IMR-90 (cell line): ENCODE measurements at regions not wholly inside any gene's neighbourhood (a gene's known extent, or its start where the extent isn't known, plus 50 kb on each side); places are given as distances from the start of the nearest gene placed in this dataset.

Experiments
- ATAC-seq: fragments of 200-7000 bp; cut with Tn5 transposase; 2 replicates; pipeline ENCODE4 v1.9.1; 2020; ENCODE audit warnings: low read depth, mild to moderate bottlenecking, moderate library complexity
- BruUV-seq: library from RNA; stranded (reverse); fragments of 400-500 nt; replicated peaks from 2 replicates; lab custom pipeline; 2021; lab: Mats Ljungman, UMichigan
- CTCF ChIA-PET: fragments of 300-600 bp; formaldehyde crosslinking; extraction: SDS; loops from one replicate; lab custom pipeline; 2021; ENCODE audit warnings: antibody characterized with exemption; lab: Yijun Ruan, JAX
- POLR2A ChIA-PET: fragments of 300-600 bp; sonication (Branson Sonifier 250); formaldehyde crosslinking; loops from one replicate; lab custom pipeline; 2022; ENCODE audit warnings: antibody characterized with exemption; ENCODE audit not compliant: unreplicated experiment; lab: Charles Lee
- DNase-seq: peaks from one replicate; pipeline ENCODE4 v3.0.0; 2013
- H2AFZ ChIP-seq: replicated peaks from 2 replicates; pipeline ENCODE3; 2013; ENCODE audit warnings: low read length, mild to moderate bottlenecking; ENCODE audit not compliant: poor library complexity
- H2AK5ac ChIP-seq: 2 replicates; pipeline ENCODE4 v1.6.1; 2013; ENCODE audit warnings: low read depth, low read length, inconsistent platforms
- H2AK9ac ChIP-seq: replicated peaks from 2 replicates; pipeline ENCODE3; 2013; ENCODE audit warnings: mild to moderate bottlenecking, low read depth, low read length, moderate library complexity; ENCODE audit not compliant: poor library complexity
- H2BK120ac ChIP-seq: 2 replicates; pipeline ENCODE4 v1.6.1; 2013; ENCODE audit warnings: low read depth, low read length, inconsistent platforms
- H2BK15ac ChIP-seq: 3 replicates; pipeline ENCODE4 v1.6.1; 2013; ENCODE audit warnings: low read depth, low read length, inconsistent platforms
- H2BK20ac ChIP-seq: 2 replicates; pipeline ENCODE4 v1.6.1; 2013; ENCODE audit warnings: low read depth, mild to moderate bottlenecking, inconsistent platforms, low read length, moderate library complexity
- H2BK5ac ChIP-seq: 2 replicates; pipeline ENCODE4 v1.6.1; 2013; ENCODE audit warnings: mild to moderate bottlenecking, low read depth, low read length, inconsistent platforms; ENCODE audit not compliant: poor library complexity, severe bottlenecking
- H3K14ac ChIP-seq: replicated peaks from 2 replicates; pipeline ENCODE4 v1.6.1; 2013; ENCODE audit warnings: low read depth, low read length, inconsistent platforms
- H3K18ac ChIP-seq: 2 replicates; pipeline ENCODE4 v1.6.1; 2013; ENCODE audit warnings: low read depth, low read length, control low read depth
- H3K23ac ChIP-seq: 2 replicates; pipeline ENCODE4 v1.6.1; 2013; ENCODE audit warnings: low read depth, low read length, inconsistent platforms
- H3K27ac ChIP-seq: 2 replicates; pipeline ENCODE4 v1.5.1; 2013; ENCODE audit warnings: mild to moderate bottlenecking, control low read depth, low read length; ENCODE audit not compliant: insufficient read depth
- H3K27me3 ChIP-seq: 2 replicates; pipeline ENCODE4 v1.6.1; 2013; ENCODE audit warnings: low read length; ENCODE audit not compliant: control insufficient read depth, insufficient read depth
- H3K36me3 ChIP-seq: 2 replicates; pipeline ENCODE4 v1.6.1; 2013; ENCODE audit warnings: low read length, mixed read lengths; ENCODE audit not compliant: control insufficient read depth, insufficient read depth
- H3K4ac ChIP-seq: 2 replicates; pipeline ENCODE4 v1.6.1; 2013; ENCODE audit warnings: low read depth, low read length, inconsistent platforms
- H3K4me1 ChIP-seq: 2 replicates; pipeline ENCODE4 v1.6.1; 2013; ENCODE audit warnings: low read length, mixed read lengths; ENCODE audit not compliant: control insufficient read depth, insufficient read depth
- H3K4me2 ChIP-seq: 2 replicates; pipeline ENCODE4 v1.6.1; 2013; ENCODE audit warnings: low read depth, mild to moderate bottlenecking, control low read depth, low read length, moderate library complexity
- H3K4me3 ChIP-seq: 2 replicates; pipeline ENCODE4 v1.5.1; 2013; ENCODE audit warnings: low read depth, mild to moderate bottlenecking, control low read depth, low read length, moderate library complexity; ENCODE audit not compliant: insufficient read depth
- H3K56ac ChIP-seq: 2 replicates; pipeline ENCODE4 v1.6.1; 2013; ENCODE audit warnings: low read length, inconsistent platforms; ENCODE audit not compliant: insufficient read depth; ENCODE audit errors: extremely low read depth
- H3K79me1 ChIP-seq, 2 experiments: 2 replicates each; pipeline ENCODE4 v1.6.1; 2013; ENCODE audit warnings: low read length in 2 of 2, inconsistent platforms in 1 of 2, low read depth in 1 of 2
- H3K9ac ChIP-seq: 2 replicates; pipeline ENCODE4 v1.6.1; 2013; ENCODE audit warnings: low read depth, low read length, control low read depth
- H3K9me1 ChIP-seq: 2 replicates; pipeline ENCODE4 v1.6.1; 2013; ENCODE audit warnings: low read length, inconsistent platforms; ENCODE audit not compliant: insufficient read depth
- H3K9me3 ChIP-seq: 2 replicates; pipeline ENCODE4 v1.6.1; 2013; ENCODE audit warnings: low read length; ENCODE audit not compliant: control insufficient read depth, insufficient read depth
- H4K20me1 ChIP-seq: 2 replicates; pipeline ENCODE4 v1.6.1; 2013; ENCODE audit warnings: low read length, inconsistent platforms; ENCODE audit not compliant: insufficient read depth
- H4K5ac ChIP-seq: 2 replicates; pipeline ENCODE4 v1.6.1; 2013; ENCODE audit warnings: mild to moderate bottlenecking, low read depth, low read length, control low read depth
- H4K8ac ChIP-seq, 2 experiments: 2 replicates each; pipeline ENCODE4 v1.6.1; 2013; ENCODE audit warnings: low read depth in 2 of 2, low read length in 2 of 2, control low read depth in 1 of 2, inconsistent platforms in 1 of 2
- H4K91ac ChIP-seq: 2 replicates; pipeline ENCODE4 v1.6.1; 2013; ENCODE audit warnings: low read depth, low read length, inconsistent platforms; ENCODE audit not compliant: insufficient read depth
- BHLHE40 ChIP-seq: fragments of 150-350 bp; IDR thresholded peaks from 2 replicates; pipeline ENCODE4 v1.6.1; 2016; ENCODE audit warnings: mild to moderate bottlenecking, low read depth, low read length
- CEBPB ChIP-seq: IDR thresholded peaks from 2 replicates; pipeline ENCODE4 v1.6.1; 2012; ENCODE audit warnings: low read depth, low read length, improper control_type of control experiment
- CHD1 ChIP-seq: IDR thresholded peaks from 2 replicates; pipeline ENCODE4 v1.6.1; 2012; ENCODE audit warnings: low read depth, low read length, improper control_type of control experiment
- FOS ChIP-seq: fragments of 150-350 bp; IDR thresholded peaks from 2 replicates; pipeline ENCODE4 v1.6.1; 2016; ENCODE audit warnings: low read depth, low read length
- MAFK ChIP-seq: IDR thresholded peaks from 2 replicates; pipeline ENCODE4 v1.6.1; 2012; ENCODE audit warnings: low read depth, low read length, improper control_type of control experiment
- MAZ ChIP-seq: IDR thresholded peaks from 2 replicates; pipeline ENCODE4 v1.6.1; 2012; ENCODE audit warnings: low read depth, mild to moderate bottlenecking, low read length, improper control_type of control experiment, moderate library complexity, borderline replicate concordance
- MXI1 ChIP-seq: IDR thresholded peaks from 2 replicates; pipeline ENCODE4 v1.6.1; 2012; ENCODE audit warnings: low read depth, mild to moderate bottlenecking, low read length, moderate library complexity, borderline replicate concordance
- NFE2L2 ChIP-seq: fragments of 150-350 bp; IDR thresholded peaks from 2 replicates; pipeline ENCODE4 v1.6.1; 2016; ENCODE audit warnings: low read depth, mild to moderate bottlenecking, low read length
- POLR2A ChIP-seq: IDR thresholded peaks from 2 replicates; pipeline ENCODE4 v1.6.1; 2012; ENCODE audit warnings: mild to moderate bottlenecking, low read depth, low read length
- RAD21 ChIP-seq: IDR thresholded peaks from 2 replicates; pipeline ENCODE4 v1.6.1; 2012; ENCODE audit warnings: low read length, improper control_type of control experiment
- RCOR1 ChIP-seq: IDR thresholded peaks from 2 replicates; pipeline ENCODE4 v1.6.1; 2012; ENCODE audit warnings: mild to moderate bottlenecking, low read length, improper control_type of control experiment; ENCODE audit not compliant: insufficient replicate concordance
- RFX5 ChIP-seq: IDR thresholded peaks from 2 replicates; pipeline ENCODE4 v1.8.0; 2012; ENCODE audit warnings: low read depth, mild to moderate bottlenecking, low read length, moderate library complexity
- SMC3 ChIP-seq: fragments of 150-350 bp; IDR thresholded peaks from 2 replicates; pipeline ENCODE4 v1.6.1; 2016; ENCODE audit warnings: low read depth, mild to moderate bottlenecking, antibody characterized with exemption, low read length, moderate library complexity
- WGBS, 2 experiments: methylation state at CpG; one replicate each; pipeline versions ENCODE4 v1.1.5 to v1.1.7; 2013; ENCODE audit warnings: missing lambda C conversion rate in 2 of 2; ENCODE audit not compliant: insufficient read length in 1 of 2; ENCODE audit errors: extremely low coverage in 2 of 2; 5-methylcytosine and 5-hydroxymethylcytosine counted together
- dilution Hi-C: fragments of 300-500 bp; cut with HindIII; formaldehyde crosslinking; loops from one replicate; pipeline ENCODE4 v1.14.3; 2018; ENCODE audit warnings: low sequenced_read_pairs; ENCODE audit not compliant: unreplicated experiment
- in situ Hi-C: fragments of 300-500 bp; cut with MboI; formaldehyde crosslinking; loops from 3 replicates; pipeline ENCODE4 v1.14.3; 2019; ENCODE audit warnings: low sequenced_read_pairs, inconsistent platforms, mixed read lengths
- intact Hi-C: fragments of 100-400 bp; cut with micrococcal nuclease; formaldehyde crosslinking; loops from 2 replicates; pipeline ENCODE4 v1.10.0; 2022
- TF ChIP-seq, protein P1 (sequence below): conservative IDR thresholded peaks from 2 replicates; pipeline ENCODE4 v1.5.1; 2012; ENCODE audit warnings: mild to moderate bottlenecking, low read depth, low read length, improper control_type of control experiment
- TF ChIP-seq, protein P2 (sequence below): fragments of 150-350 bp; IDR thresholded peaks from 2 replicates; pipeline ENCODE4 v1.6.1; 2016; ENCODE audit warnings: low read depth, mild to moderate bottlenecking, low read length, moderate library complexity, borderline replicate concordance

DNA sequence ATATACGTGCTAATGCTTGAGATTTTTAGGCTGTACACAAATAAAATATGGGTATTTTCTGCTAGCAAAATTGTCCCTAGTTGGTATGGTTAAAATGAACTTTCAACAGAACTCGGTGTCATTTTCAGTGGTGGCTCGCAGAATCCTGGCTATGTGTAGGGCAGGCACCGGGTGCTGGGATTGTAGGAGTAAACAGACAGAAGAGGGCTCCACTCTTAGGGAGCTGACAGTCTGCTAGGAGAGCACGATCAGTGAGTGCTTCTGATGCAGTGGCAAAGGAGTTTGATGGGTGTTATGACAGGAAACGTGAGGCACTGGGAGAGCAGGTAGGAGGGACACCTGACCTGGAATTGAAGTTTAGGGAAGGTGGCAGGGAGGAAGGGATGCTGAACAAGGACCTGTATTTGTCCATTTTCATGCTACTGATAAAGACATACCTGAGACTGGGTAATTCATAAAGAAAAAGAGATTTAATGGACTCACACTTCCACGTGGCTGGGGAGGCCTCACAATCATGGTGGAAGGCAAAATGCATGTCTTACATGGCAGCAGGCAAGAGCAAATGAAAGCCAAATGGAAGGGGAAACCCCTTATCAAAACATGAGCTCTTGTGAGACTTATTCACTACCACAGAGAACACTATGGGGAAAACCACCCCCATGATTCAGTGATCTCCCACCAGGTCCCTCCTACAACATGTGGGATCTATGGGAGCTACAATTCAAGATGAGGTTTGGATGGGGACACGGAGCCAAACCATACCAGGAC, 105.4 kb upstream of the LCLAT1 start:
- H4K20me1 ChIP-seq: no peaks in the 10 kb centered on the region
- no peak overlapping the region for H3K14ac ChIP-seq
- peaks cover 3% of the 10 kb centered on the region; the same call in 1 of the 2 replicates for H3K9me1 ChIP-seq
- H2AK5ac ChIP-seq: no peak overlapping the region
- H4K8ac ChIP-seq: no peak overlapping the region
- no peak overlapping the region for H3K4me3 ChIP-seq
- no peaks in the 10 kb centered on the region for H3K27me3 ChIP-seq
- H2AFZ ChIP-seq: no peak overlapping the region
- no peak overlapping the region; the same call in 1 of the 2 replicates for H3K4ac ChIP-seq
- no peak overlapping the region for H3K27ac ChIP-seq
- no peak overlapping the region for H2AK9ac ChIP-seq
- H2BK5ac ChIP-seq: no peak overlapping the region
- H4K5ac ChIP-seq: no peak overlapping the region
- H2BK20ac ChIP-seq: no peak overlapping the region
- H3K23ac ChIP-seq: no peak overlapping the region
- H3K9ac ChIP-seq: no peak overlapping the region
- H4K91ac ChIP-seq: no peak overlapping the region
- ChIA-PET CTCF (no interaction called here), POLR2A (no interaction called here)
- H3K4me1 ChIP-seq: peaks cover 3% of the 10 kb centered on the region
- H2BK120ac ChIP-seq: no peak overlapping the region
- ATAC-seq: no peak
- H3K56ac ChIP-seq: no peak overlapping the region
- 76% methylated on average over 5 of the region's 8 CpGs; no CpG with 5 or more reads in 1 of the 2 experiments for WGBS, 2 experiments
- no peaks in the 10 kb centered on the region for H3K36me3 ChIP-seq
- dilution Hi-C loops: no loop called here
- no peak overlapping the region for H3K4me2 ChIP-seq
- intact Hi-C loops: no loop called here
- no peaks in the 10 kb centered on the region for H3K79me1 ChIP-seq
- TF ChIP-seq MAZ (no peak), POLR2A (no peak), FOS (no peak), RFX5 (no peak), SMC3 (no peak), CEBPB (no peak), NFE2L2 (no peak), MXI1 (no peak), RCOR1 (no peak), BHLHE40 (no peak), RAD21 (no peak), CHD1 (no peak), MAFK (no peak)
- TF ChIP-seq, protein P1, sequence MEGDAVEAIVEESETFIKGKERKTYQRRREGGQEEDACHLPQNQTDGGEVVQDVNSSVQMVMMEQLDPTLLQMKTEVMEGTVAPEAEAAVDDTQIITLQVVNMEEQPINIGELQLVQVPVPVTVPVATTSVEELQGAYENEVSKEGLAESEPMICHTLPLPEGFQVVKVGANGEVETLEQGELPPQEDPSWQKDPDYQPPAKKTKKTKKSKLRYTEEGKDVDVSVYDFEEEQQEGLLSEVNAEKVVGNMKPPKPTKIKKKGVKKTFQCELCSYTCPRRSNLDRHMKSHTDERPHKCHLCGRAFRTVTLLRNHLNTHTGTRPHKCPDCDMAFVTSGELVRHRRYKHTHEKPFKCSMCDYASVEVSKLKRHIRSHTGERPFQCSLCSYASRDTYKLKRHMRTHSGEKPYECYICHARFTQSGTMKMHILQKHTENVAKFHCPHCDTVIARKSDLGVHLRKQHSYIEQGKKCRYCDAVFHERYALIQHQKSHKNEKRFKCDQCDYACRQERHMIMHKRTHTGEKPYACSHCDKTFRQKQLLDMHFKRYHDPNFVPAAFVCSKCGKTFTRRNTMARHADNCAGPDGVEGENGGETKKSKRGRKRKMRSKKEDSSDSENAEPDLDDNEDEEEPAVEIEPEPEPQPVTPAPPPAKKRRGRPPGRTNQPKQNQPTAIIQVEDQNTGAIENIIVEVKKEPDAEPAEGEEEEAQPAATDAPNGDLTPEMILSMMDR: no peak
- TF ChIP-seq, protein P2, sequence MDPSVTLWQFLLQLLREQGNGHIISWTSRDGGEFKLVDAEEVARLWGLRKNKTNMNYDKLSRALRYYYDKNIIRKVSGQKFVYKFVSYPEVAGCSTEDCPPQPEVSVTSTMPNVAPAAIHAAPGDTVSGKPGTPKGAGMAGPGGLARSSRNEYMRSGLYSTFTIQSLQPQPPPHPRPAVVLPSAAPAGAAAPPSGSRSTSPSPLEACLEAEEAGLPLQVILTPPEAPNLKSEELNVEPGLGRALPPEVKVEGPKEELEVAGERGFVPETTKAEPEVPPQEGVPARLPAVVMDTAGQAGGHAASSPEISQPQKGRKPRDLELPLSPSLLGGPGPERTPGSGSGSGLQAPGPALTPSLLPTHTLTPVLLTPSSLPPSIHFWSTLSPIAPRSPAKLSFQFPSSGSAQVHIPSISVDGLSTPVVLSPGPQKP: no peak
- in situ Hi-C loops: no loop called here
- BruUV-seq: no TSS peak
- H2BK15ac ChIP-seq: no peak overlapping the region
- H3K9me3 ChIP-seq: no peaks in the 10 kb centered on the region
- no peak overlapping the region for H3K18ac ChIP-seq
- no peak for DNase-seq
